ENCODE measurements at regions not wholly inside any gene's neighbourhood (a gene's known extent, or its start where the extent isn't known, plus 50 kb on each side); places are given as distances from the start of the nearest gene placed in this dataset.

DNA sequence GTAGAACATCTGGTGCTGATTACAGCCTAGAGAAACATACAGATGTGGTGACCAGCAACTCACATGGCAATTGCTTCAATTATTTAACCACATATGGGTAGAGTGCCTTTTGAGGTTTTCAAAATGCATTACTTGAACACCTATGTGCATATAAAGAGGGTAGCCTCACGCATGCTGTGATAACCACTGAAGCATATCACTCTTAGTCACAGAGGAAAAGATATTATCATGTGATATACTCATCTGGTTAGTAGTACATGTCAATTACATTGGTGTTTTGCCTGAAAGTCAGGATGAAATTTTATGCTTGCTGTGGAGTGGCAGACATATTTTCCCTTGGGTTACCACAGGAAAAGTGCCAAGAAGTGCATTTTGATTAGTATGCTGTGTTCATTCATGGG is 459.3 kb upstream of the AGTR1 start:
- DNase-seq (ENCODE audit: insufficient read length, low spot score) (no peak), FAIRE-seq (no peak)
- TF ChIP-seq POU2F2 (IDR thresholded peaks at IDR 0.05; ENCODE audit: low read depth, low read length) = no peak
- TF ChIP-seq TAF1 (IDR thresholded peaks at IDR 0.05; ENCODE audit: low read depth, low read length) = no peak
- TF ChIP-seq POLR2A (IDR thresholded peaks at IDR 0.05; ENCODE audit: low read depth, low read length) = no peak
- TF ChIP-seq SPI1 (IDR thresholded peaks at IDR 0.05; ENCODE audit: low read depth, low read length) = no peak
- TF ChIP-seq POLR2AphosphoS5 (IDR thresholded peaks at IDR 0.05; ENCODE audit: low read depth, low read length) = no peak
- no peak for TF ChIP-seq PAX5 (IDR thresholded peaks at IDR 0.05; ENCODE audit: insufficient read depth, low read length, severe bottlenecking)

- TF ChIP-seq PAX5 (IDR thresholded peaks at IDR 0.05; ENCODE audit: insufficient read depth, low read length, severe bottlenecking) = no peak
- no peak for TF ChIP-seq POLR2AphosphoS5 (IDR thresholded peaks at IDR 0.05; ENCODE audit: low read depth, low read length)
- TF ChIP-seq TAF1 (IDR thresholded peaks at IDR 0.05; ENCODE audit: low read depth, low read length) = no peak
- TF ChIP-seq SPI1 (IDR thresholded peaks at IDR 0.05; ENCODE audit: low read depth, low read length) = no peak
- TF ChIP-seq POU2F2 (IDR thresholded peaks at IDR 0.05; ENCODE audit: low read depth, low read length) = no peak
- no peak for TF ChIP-seq POLR2A (IDR thresholded peaks at IDR 0.05; ENCODE audit: low read depth, low read length)
- no peak for FAIRE-seq
- DNase-seq (ENCODE audit: insufficient read length, low spot score) = no peak
Measured at GRCh38 chr3:148240351-148240750, 457.4 kb upstream of the AGTR1 start.

GRCh38 chr3:148243609-148244008 is 454.1 kb upstream of the AGTR1 start:
- TF ChIP-seq POLR2AphosphoS5 (IDR thresholded peaks at IDR 0.05; ENCODE audit: low read depth, low read length) = no peak
- no peak for TF ChIP-seq POU2F2 (IDR thresholded peaks at IDR 0.05; ENCODE audit: low read depth, low read length)
- TF ChIP-seq TAF1 (IDR thresholded peaks at IDR 0.05; ENCODE audit: low read depth, low read length) = no peak
- no peak for TF ChIP-seq PAX5 (IDR thresholded peaks at IDR 0.05; ENCODE audit: insufficient read depth, low read length, severe bottlenecking)
- no peak for TF ChIP-seq SPI1 (IDR thresholded peaks at IDR 0.05; ENCODE audit: low read depth, low read length)
- FAIRE-seq = no peak
- DNase-seq (ENCODE audit: insufficient read length, low spot score) = no peak

GRCh38 chr3:148246291-148246923 is 451.3 kb upstream of the AGTR1 start:
- TF ChIP-seq SPI1 (IDR thresholded peaks at IDR 0.05; ENCODE audit: low read depth, low read length) = no peak
- no peak for TF ChIP-seq POU2F2 (IDR thresholded peaks at IDR 0.05; ENCODE audit: low read depth, low read length)
- TF ChIP-seq PAX5 (IDR thresholded peaks at IDR 0.05; ENCODE audit: insufficient read depth, low read length, severe bottlenecking) = no peak
- no peak for TF ChIP-seq POLR2AphosphoS5 (IDR thresholded peaks at IDR 0.05; ENCODE audit: low read depth, low read length)
- no peak for TF ChIP-seq TAF1 (IDR thresholded peaks at IDR 0.05; ENCODE audit: low read depth, low read length)
- TF ChIP-seq POLR2A (IDR thresholded peaks at IDR 0.05; ENCODE audit: low read depth, low read length) = no peak
- no peak for FAIRE-seq
- DNase-seq (ENCODE audit: insufficient read length, low spot score) = no peak

DNA sequence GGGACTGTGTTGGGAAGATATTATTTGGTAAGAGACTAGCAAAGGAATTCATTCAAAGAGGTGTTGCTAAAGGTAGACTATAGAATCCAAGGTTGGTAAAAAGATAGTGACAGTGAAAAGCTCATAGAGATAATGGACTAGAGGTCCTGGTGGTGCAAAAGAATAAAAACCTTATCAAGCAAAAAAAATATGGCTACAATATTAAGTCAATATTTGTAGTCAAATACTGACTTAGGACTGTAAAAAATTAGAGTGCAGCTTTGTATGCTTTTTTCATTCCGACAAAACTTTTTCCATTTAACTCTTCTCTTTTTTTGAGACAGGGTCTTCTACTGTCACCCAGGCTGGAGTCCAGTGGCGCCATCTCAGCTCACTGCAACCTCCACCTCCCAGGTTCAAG is 444.0 kb upstream of the AGTR1 start:
- no peak for FAIRE-seq
- TF ChIP-seq POU2F2 (IDR thresholded peaks at IDR 0.05; ENCODE audit: low read depth, low read length) (no peak), POLR2A (IDR thresholded peaks at IDR 0.05; ENCODE audit: low read depth, low read length) (no peak), PAX5 (IDR thresholded peaks at IDR 0.05; ENCODE audit: insufficient read depth, low read length, severe bottlenecking) (no peak), POLR2AphosphoS5 (IDR thresholded peaks at IDR 0.05; ENCODE audit: low read depth, low read length) (no peak), TAF1 (IDR thresholded peaks at IDR 0.05; ENCODE audit: low read depth, low read length) (no peak), SPI1 (IDR thresholded peaks at IDR 0.05; ENCODE audit: low read depth, low read length) (no peak)

GRCh38 chr3:148254402-148254801 is 443.3 kb upstream of the AGTR1 start:
- FAIRE-seq = no peak
- DNase-seq (ENCODE audit: insufficient read length, low spot score) = no peak
- TF ChIP-seq POU2F2 (IDR thresholded peaks at IDR 0.05; ENCODE audit: low read depth, low read length) (no peak), POLR2A (IDR thresholded peaks at IDR 0.05; ENCODE audit: low read depth, low read length) (no peak), TAF1 (IDR thresholded peaks at IDR 0.05; ENCODE audit: low read depth, low read length) (no peak), POLR2AphosphoS5 (IDR thresholded peaks at IDR 0.05; ENCODE audit: low read depth, low read length) (no peak), PAX5 (IDR thresholded peaks at IDR 0.05; ENCODE audit: insufficient read depth, low read length, severe bottlenecking) (no peak), SPI1 (IDR thresholded peaks at IDR 0.05; ENCODE audit: low read depth, low read length) (no peak)

More for the DNA sequence above, 444.0 kb upstream of the AGTR1 start:
- no peak for DNase-seq (ENCODE audit: insufficient read length, low spot score)

DNA sequence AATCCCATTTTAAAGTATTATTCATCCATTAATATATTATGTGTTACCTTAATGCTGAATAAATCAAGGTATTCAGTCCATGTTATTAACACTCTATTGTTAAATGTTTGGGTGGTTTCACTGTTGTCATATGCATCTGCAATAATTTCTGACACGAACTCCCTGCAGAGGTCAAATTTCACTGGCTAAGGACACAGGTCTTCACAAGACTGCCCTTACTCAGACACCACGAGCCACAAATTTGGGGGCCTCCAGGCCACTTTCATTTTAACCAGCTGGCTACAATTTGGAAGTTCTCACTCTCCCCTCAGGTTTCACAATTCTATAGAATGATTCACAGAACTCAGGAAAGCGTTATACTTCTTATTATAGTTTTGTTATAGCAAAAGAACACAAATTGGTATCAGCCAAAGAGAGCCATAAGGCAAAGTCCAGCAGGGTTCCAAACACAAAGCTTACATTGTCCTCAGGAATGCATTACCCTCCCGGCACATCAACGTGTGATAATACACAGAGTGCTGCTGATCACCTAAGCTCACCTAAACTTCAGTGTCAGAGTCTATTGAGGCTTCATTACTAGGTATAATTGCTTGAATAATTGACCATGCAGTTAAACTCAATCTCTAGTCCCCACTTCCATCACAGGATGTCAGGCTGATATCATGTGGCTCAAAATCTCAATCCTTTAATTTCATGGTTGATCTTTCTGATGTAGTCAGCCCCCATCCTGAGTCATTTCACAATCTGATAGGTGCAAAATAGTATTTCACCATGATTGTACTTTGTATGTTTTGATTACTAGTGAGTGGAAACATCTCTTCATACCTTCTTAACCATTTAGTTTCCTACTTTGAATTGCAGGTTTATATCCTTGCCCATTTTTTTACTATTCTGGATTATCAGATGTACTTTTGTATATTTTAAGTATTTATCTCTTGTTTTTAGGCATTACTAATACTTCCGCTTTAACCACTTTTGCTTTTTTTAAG is 441.4 kb upstream of the AGTR1 start:
- no peak for TF ChIP-seq POU2F2 (IDR thresholded peaks at IDR 0.05; ENCODE audit: low read depth, low read length)
- TF ChIP-seq PAX5 (IDR thresholded peaks at IDR 0.05; ENCODE audit: insufficient read depth, low read length, severe bottlenecking) = no peak
- no peak for TF ChIP-seq POLR2A (IDR thresholded peaks at IDR 0.05; ENCODE audit: low read depth, low read length)
- no peak for TF ChIP-seq POLR2AphosphoS5 (IDR thresholded peaks at IDR 0.05; ENCODE audit: low read depth, low read length)
- TF ChIP-seq TAF1 (IDR thresholded peaks at IDR 0.05; ENCODE audit: low read depth, low read length) = no peak
- no peak for TF ChIP-seq SPI1 (IDR thresholded peaks at IDR 0.05; ENCODE audit: low read depth, low read length)
- FAIRE-seq = no peak
- DNase-seq (ENCODE audit: insufficient read length, low spot score) = no peak

DNA sequence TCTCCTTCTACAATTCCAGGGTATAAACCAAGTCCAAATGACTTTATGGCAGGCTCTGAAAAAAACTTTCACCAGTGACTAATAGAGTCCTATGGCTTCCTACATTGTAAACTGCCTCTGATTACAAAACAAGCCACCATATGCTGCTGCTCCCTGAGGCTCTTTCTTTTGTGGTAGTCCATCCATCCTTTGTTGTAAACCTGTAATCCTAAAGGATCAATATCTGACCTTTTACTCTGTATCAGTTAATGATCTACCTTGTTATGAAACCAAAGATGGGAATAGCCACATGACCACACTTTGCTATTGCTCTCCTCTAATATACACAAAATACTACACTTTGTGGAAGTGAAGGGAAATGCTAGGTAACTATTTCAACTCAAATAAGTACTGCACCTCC is 434.7 kb upstream of the AGTR1 start:
- DNase-seq (ENCODE audit: insufficient read length, low spot score) (no peak), FAIRE-seq (no peak)
- TF ChIP-seq TAF1 (IDR thresholded peaks at IDR 0.05; ENCODE audit: low read depth, low read length) (no peak), POLR2AphosphoS5 (IDR thresholded peaks at IDR 0.05; ENCODE audit: low read depth, low read length) (no peak), POU2F2 (IDR thresholded peaks at IDR 0.05; ENCODE audit: low read depth, low read length) (no peak), PAX5 (IDR thresholded peaks at IDR 0.05; ENCODE audit: insufficient read depth, low read length, severe bottlenecking) (no peak), POLR2A (IDR thresholded peaks at IDR 0.05; ENCODE audit: low read depth, low read length) (no peak), SPI1 (IDR thresholded peaks at IDR 0.05; ENCODE audit: low read depth, low read length) (no peak)

GRCh38 chr3:148265841-148266240 is 431.9 kb upstream of the AGTR1 start:
- FAIRE-seq (no peak), DNase-seq (ENCODE audit: insufficient read length, low spot score) (no peak)
- TF ChIP-seq POU2F2 (IDR thresholded peaks at IDR 0.05; ENCODE audit: low read depth, low read length) (no peak), POLR2AphosphoS5 (IDR thresholded peaks at IDR 0.05; ENCODE audit: low read depth, low read length) (no peak), PAX5 (IDR thresholded peaks at IDR 0.05; ENCODE audit: insufficient read depth, low read length, severe bottlenecking) (no peak), TAF1 (IDR thresholded peaks at IDR 0.05; ENCODE audit: low read depth, low read length) (no peak), SPI1 (IDR thresholded peaks at IDR 0.05; ENCODE audit: low read depth, low read length) (no peak), POLR2A (IDR thresholded peaks at IDR 0.05; ENCODE audit: low read depth, low read length) (no peak)

Data from GM12891 (cell line).